Keratinocyte (primary cell): ENCODE measurements at regions not wholly inside any gene's neighbourhood (a gene's known extent, or its start where the extent isn't known, plus 50 kb on each side); places are given as distances from the start of the nearest gene placed in this dataset.

Experiments used
- EZH2 ChIP-seq: IDR thresholded peaks from one replicate; pipeline ENCODE4 v1.6.1; 2012; ENCODE audit warnings: inconsistent platforms, mild to moderate bottlenecking, low read length, moderate library complexity
- TF ChIP-seq, protein P1 (sequence below), 3 experiments: IDR thresholded peaks in 1 of 3; conservative IDR thresholded peaks in 1 of 3; optimal IDR thresholded peaks in 1 of 3; 2 replicates in 2 of 3; 3 replicates in 1 of 3; pipeline versions ENCODE3 to v1.5.1; 2011; ENCODE audit warnings: low read length in 3 of 3, mild to moderate bottlenecking in 3 of 3, moderate library complexity in 2 of 3, control low read depth in 1 of 3, inconsistent platforms in 1 of 3; ENCODE audit not compliant: insufficient read depth in 2 of 3; ENCODE audit errors: extremely low read depth in 1 of 3

DNA sequence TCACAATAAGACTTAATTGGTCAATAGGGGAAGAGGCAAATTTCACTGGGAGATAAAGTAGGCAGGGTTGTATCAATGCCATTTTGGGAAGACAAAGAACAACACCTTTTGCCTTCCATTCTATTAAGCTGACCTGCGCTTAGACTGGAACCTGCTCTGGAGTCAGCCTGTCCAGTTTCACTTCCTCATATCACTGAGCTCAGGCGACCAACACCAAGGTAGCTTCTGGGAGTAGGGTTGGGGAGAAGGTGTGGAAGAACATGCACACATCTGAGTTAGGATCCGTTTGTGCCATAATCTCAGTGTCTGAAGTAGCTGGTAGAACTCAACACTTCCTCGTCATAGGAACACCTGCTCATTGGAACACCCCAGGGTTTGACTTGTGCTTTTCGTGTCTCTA lies 527.4 kb upstream of the IGFBP3 start:
- TF ChIP-seq, protein P1, sequence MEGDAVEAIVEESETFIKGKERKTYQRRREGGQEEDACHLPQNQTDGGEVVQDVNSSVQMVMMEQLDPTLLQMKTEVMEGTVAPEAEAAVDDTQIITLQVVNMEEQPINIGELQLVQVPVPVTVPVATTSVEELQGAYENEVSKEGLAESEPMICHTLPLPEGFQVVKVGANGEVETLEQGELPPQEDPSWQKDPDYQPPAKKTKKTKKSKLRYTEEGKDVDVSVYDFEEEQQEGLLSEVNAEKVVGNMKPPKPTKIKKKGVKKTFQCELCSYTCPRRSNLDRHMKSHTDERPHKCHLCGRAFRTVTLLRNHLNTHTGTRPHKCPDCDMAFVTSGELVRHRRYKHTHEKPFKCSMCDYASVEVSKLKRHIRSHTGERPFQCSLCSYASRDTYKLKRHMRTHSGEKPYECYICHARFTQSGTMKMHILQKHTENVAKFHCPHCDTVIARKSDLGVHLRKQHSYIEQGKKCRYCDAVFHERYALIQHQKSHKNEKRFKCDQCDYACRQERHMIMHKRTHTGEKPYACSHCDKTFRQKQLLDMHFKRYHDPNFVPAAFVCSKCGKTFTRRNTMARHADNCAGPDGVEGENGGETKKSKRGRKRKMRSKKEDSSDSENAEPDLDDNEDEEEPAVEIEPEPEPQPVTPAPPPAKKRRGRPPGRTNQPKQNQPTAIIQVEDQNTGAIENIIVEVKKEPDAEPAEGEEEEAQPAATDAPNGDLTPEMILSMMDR (optimal IDR thresholded peaks at IDR 0.05 in 1 of 3, IDR thresholded peaks at IDR 0.05 in 1 of 3, conservative IDR thresholded peaks at IDR 0.05 in 1 of 3; ENCODE audit: extremely low read depth in 1 of 3, insufficient read depth in 2 of 3, low read length in 3 of 3), result no peak
- no peak for TF ChIP-seq EZH2
